Left colon (tissue), 2 donors: ENCODE measurements at regions not wholly inside any gene's neighbourhood (a gene's known extent, or its start where the extent isn't known, plus 50 kb on each side); places are given as distances from the start of the nearest gene placed in this dataset.

Source experiments
- ATAC-seq: fragments of 200-7000 bp; cut with Tn5 transposase; one replicate; pipeline ENCODE4 v1.9.1; 2020; ENCODE audit warnings: mild to moderate bottlenecking, moderate library complexity
- DNase-seq, 2 donors: peaks; one replicate each; pipeline ENCODE4 v3.0.0-alpha.2; 2020
- intact Hi-C, 2 donors: fragments of 100-400 bp; cut with DNase I in 1 of 2; cut with micrococcal nuclease in 1 of 2; formaldehyde crosslinking; loops; one replicate each; pipeline versions ENCODE4 v1.11.2 to v1.14.0; 2022; cut with DNase I, micrococcal nuclease
- donor health status: DM: no; HTN: no; CAD: no.
- donor health status: DM: yes; HTN: yes; CAD: no.

- ATAC-seq: no peak
- no peak for DNase-seq
- intact Hi-C loops: no loop called here
These were observed 114.2 kb upstream of the CLDN10 start for GRCh38 chr13:95438297-95438696.

- no peak for ATAC-seq
- DNase-seq: no peak
- intact Hi-C loops: no loop called here
These were observed 112.0 kb upstream of the CLDN10 start for GRCh38 chr13:95440441-95441088.

- no peak for DNase-seq
- ATAC-seq: no peak
- intact Hi-C loops: no loop called here
These were observed 111.2 kb upstream of the CLDN10 start for GRCh38 chr13:95441326-95441725.

GRCh38 chr13:95444006-95444730, 108.4 kb upstream of the CLDN10 start:
- ATAC-seq (no peak), DNase-seq (no peak)
- intact Hi-C loops: no loop called here

GRCh38 chr13:95445131-95445530, 107.4 kb upstream of the CLDN10 start:
- DNase-seq (no peak), ATAC-seq (no peak)
- intact Hi-C loops: no loop called here

GRCh38 chr13:95447814-95448213, 104.7 kb upstream of the CLDN10 start:
- intact Hi-C loops: no loop called here
- ATAC-seq: no peak

GRCh38 chr13:95451656-95452055, 100.9 kb upstream of the CLDN10 start:
- intact Hi-C loops: no loop called here
- DNase-seq: no peak

More at GRCh38 chr13:95447814-95448213, 104.7 kb upstream of the CLDN10 start:
- DNase-seq: no peak

GRCh38 chr13:95452375-95452774, 100.1 kb upstream of the CLDN10 start:
- ATAC-seq: no peak
- intact Hi-C loops: no loop called here
- no peak for DNase-seq

More at GRCh38 chr13:95451656-95452055, 100.9 kb upstream of the CLDN10 start:
- no peak for ATAC-seq

GRCh38 chr13:95455782-95456181, 96.7 kb upstream of the CLDN10 start:
- ATAC-seq (no peak), DNase-seq (no peak)
- intact Hi-C loops: no loop called here

GRCh38 chr13:95456815-95457214, 95.7 kb upstream of the CLDN10 start:
- DNase-seq: no peak
- no peak for ATAC-seq
- intact Hi-C loops: no loop called here

- ATAC-seq (no peak), DNase-seq (no peak)
- intact Hi-C loops: no loop called here
These were observed 95.2 kb upstream of the CLDN10 start for GRCh38 chr13:95457294-95457693.

- DNase-seq (no peak), ATAC-seq (no peak)
- intact Hi-C loops: no loop called here
These were observed 89.7 kb upstream of the CLDN10 start for GRCh38 chr13:95462801-95463200.

GRCh38 chr13:95463531-95463930, 89.0 kb upstream of the CLDN10 start:
- DNase-seq: no peak
- intact Hi-C loops: no loop called here
- ATAC-seq: no peak

- ATAC-seq: no peak
- no peak for DNase-seq
- intact Hi-C loops: no loop called here
These were observed 81.8 kb upstream of the CLDN10 start for GRCh38 chr13:95470574-95471366.

GRCh38 chr13:95471960-95472359, 80.6 kb upstream of the CLDN10 start:
- ATAC-seq (no peak), DNase-seq (no peak)
- intact Hi-C loops: no loop called here

- intact Hi-C loops: no loop called here
- no peak for ATAC-seq
- no peak for DNase-seq
These were observed 77.5 kb upstream of the CLDN10 start for GRCh38 chr13:95474992-95475391.

GRCh38 chr13:95477187-95477586, 75.3 kb upstream of the CLDN10 start:
- ATAC-seq (no peak), DNase-seq (no peak)
- intact Hi-C loops: no loop called here

- no peak for DNase-seq
- ATAC-seq: no peak
- intact Hi-C loops: no loop called here
These were observed 72.8 kb upstream of the CLDN10 start for GRCh38 chr13:95479731-95480130.

- intact Hi-C loops: no loop called here
- DNase-seq (peak; percentile 17 to 30), ATAC-seq (no peak)
These were observed 72.4 kb upstream of the CLDN10 start for GRCh38 chr13:95480131-95480545.
